NT2/D1 (cell line): ENCODE measurements at regions not wholly inside any gene's neighbourhood (a gene's known extent, or its start where the extent isn't known, plus 50 kb on each side); places are given as distances from the start of the nearest gene placed in this dataset.

Experiments
- YY1 ChIP-seq: IDR thresholded peaks from 2 replicates; pipeline ENCODE4 v1.6.1; 2011; ENCODE audit not compliant: insufficient read length, insufficient read depth
- ZNF274 ChIP-seq: IDR thresholded peaks from 2 replicates; pipeline ENCODE4 v1.6.1; 2011; ENCODE audit warnings: mild to moderate bottlenecking, low read depth, low read length

DNA sequence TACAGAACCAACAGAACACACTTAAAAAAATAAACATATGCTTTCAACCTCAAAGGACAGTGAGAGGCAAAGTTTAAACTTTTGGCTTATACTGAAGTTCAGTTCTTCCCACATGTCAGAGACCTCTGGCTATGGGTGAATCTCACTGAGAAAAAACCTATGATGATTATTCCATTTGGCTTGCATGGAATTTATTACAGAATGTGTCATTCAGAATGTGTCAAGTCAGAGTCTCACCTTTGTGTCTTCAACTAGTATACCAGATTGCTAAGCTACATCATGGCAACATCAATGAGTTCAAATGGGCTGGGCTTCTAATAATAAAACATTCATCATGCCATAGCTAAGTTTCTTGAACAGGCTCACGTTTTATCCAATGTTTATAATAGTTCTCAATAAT, 987.0 kb downstream of the NTRK3 start:
- TF ChIP-seq ZNF274 (no peak), YY1 (no peak)
